ENCODE measurements at regions not wholly inside any gene's neighbourhood (a gene's known extent, or its start where the extent isn't known, plus 50 kb on each side); places are given as distances from the start of the nearest gene placed in this dataset.

DNA sequence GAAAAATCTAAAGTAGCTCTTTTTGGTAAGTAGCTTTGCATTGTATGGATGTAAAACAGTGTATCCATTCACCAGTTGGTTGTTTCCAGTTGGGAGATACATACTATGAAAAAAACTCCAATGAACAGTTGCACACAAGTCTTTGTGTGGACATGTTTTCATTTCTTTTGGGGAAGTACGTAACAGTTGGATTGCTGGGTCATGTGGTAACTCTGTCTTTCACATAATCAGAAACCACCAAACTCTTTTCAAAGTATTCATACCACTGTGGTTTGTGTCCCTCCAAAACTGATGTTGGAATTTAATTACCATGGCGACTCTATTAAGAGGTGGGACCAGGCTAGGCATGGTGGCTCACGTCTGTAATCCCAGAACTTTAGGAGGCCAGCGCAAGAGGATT is 58.9 kb upstream of the RESF1 start:
- TF ChIP-seq, protein P1, sequence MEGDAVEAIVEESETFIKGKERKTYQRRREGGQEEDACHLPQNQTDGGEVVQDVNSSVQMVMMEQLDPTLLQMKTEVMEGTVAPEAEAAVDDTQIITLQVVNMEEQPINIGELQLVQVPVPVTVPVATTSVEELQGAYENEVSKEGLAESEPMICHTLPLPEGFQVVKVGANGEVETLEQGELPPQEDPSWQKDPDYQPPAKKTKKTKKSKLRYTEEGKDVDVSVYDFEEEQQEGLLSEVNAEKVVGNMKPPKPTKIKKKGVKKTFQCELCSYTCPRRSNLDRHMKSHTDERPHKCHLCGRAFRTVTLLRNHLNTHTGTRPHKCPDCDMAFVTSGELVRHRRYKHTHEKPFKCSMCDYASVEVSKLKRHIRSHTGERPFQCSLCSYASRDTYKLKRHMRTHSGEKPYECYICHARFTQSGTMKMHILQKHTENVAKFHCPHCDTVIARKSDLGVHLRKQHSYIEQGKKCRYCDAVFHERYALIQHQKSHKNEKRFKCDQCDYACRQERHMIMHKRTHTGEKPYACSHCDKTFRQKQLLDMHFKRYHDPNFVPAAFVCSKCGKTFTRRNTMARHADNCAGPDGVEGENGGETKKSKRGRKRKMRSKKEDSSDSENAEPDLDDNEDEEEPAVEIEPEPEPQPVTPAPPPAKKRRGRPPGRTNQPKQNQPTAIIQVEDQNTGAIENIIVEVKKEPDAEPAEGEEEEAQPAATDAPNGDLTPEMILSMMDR (IDR thresholded peaks at IDR 0.05 in 4 of 5, conservative IDR thresholded peaks at IDR 0.05 in 1 of 5): no peak
- TF ChIP-seq POLR2A (IDR thresholded peaks at IDR 0.05): no peak
